T-helper 2 cell treated with Interferon-gamma antibody and Interleukin-4, amounts not matched to agents 100 ng/mL and 5 ng/mL, for 36 hours (primary cell): ENCODE measurements at regions not wholly inside any gene's neighbourhood (a gene's known extent, or its start where the extent isn't known, plus 50 kb on each side); places are given as distances from the start of the nearest gene placed in this dataset.
"Not testable (repeated sequence)": the region's sequence is repeated elsewhere in the genome, so short reads cannot be mapped to it uniquely, and the experiment has no call there.

Experiments
- intact Hi-C: fragments of 100-400 bp; cut with micrococcal nuclease; formaldehyde crosslinking; loops from one replicate; pipeline ENCODE4 v1.15.1; 2023

- intact Hi-C loops, result no loop called here
Observed at GRCh38 chr6:165173484-165173883, 135.9 kb downstream of the C6orf118 start.

DNA sequence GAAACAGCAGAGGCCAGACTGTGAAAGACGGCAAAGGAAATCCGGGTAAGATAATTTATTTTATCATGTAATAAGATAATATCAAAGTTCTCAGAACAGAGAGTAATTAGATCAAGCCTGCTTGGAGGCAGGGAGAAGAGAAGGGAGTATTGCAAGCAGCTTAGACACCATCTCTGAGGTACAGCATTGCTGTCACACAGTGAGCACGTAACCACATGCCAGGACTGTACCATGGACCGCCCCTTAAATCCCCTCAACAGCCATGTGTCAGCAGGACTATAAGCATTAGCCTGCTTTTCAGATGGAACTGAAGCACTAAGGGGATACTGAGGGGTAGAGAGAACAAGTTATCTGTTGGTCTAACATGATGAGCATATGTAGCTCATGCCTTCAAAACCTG lies 141.5 kb downstream of the C6orf118 start:
- intact Hi-C loops, result no loop called here

DNA sequence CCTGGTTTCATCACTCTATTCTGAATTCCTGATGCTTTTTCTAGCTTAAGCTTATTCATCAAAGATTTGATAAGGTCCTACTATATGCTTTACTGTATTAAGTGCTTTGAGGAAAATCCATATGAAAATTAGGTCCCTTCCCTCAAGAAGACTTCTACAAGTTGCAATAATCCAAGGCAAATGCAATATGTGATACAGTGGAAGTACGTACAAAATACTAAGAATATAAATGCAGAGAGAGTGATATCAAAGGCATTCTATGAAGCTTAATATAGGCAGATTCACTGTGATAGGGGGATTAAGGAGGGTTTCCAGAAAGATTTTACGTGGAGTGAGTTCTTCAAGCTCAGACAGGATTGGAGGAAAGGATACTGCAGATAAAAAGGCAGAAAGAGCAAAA lies 142.1 kb downstream of the C6orf118 start:
- intact Hi-C loops, result no loop called here

DNA sequence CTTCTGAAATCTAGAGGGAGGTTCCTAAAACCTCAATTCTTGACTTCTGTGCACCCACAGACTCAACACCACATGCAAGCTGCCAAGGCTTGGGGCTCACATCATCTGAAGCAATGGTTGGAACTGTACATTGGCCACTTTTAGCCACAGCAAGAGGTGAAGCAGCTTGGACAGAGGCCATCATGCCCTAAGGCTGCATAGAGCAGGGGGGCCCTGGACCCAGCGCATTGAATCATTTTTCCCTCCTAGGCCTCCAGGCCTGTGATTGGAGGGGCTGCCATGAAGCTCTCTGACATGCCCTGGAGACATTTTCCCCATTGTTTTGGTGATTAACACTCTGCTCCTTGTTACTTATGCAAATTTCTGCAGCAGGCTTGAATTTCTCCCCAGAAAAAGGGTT lies 145.9 kb downstream of the C6orf118 start:
- intact Hi-C loops, result no loop called here

GRCh38 chr6:165159460-165159859 lies 149.9 kb downstream of the C6orf118 start:
- intact Hi-C loops, result no loop called here

DNA sequence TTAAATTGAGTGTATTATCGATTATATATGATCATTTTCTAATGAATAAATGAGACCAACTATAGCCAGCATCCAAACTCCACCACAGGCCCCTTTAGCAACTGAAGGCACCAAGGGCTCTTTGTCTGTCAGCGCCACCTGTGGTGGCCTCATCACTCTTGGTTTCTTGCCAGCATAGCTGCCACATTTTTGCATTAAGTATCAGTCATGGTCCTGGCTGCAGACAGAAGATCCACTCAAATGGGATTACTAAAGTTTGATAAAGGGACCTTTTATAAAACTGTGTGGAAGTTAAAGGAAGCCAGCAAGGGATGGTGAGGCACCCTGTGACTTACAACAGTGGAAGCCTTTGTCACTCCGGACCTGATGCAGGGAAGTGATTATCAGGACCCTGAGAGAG lies 162.9 kb downstream of the C6orf118 start:
- intact Hi-C loops, result no loop called here

GRCh38 chr6:165135889-165136288 lies 173.5 kb downstream of the C6orf118 start:
- intact Hi-C loops, result no loop called here

GRCh38 chr6:165129086-165129485 lies 180.3 kb downstream of the C6orf118 start:
- intact Hi-C loops, result no loop called here

- intact Hi-C loops, result not testable (repeated sequence)
Observed at GRCh38 chr6:165127743-165128142, 181.7 kb downstream of the C6orf118 start.

GRCh38 chr6:165124681-165125080 lies 184.7 kb downstream of the C6orf118 start:
- intact Hi-C loops, result not testable (repeated sequence)

DNA sequence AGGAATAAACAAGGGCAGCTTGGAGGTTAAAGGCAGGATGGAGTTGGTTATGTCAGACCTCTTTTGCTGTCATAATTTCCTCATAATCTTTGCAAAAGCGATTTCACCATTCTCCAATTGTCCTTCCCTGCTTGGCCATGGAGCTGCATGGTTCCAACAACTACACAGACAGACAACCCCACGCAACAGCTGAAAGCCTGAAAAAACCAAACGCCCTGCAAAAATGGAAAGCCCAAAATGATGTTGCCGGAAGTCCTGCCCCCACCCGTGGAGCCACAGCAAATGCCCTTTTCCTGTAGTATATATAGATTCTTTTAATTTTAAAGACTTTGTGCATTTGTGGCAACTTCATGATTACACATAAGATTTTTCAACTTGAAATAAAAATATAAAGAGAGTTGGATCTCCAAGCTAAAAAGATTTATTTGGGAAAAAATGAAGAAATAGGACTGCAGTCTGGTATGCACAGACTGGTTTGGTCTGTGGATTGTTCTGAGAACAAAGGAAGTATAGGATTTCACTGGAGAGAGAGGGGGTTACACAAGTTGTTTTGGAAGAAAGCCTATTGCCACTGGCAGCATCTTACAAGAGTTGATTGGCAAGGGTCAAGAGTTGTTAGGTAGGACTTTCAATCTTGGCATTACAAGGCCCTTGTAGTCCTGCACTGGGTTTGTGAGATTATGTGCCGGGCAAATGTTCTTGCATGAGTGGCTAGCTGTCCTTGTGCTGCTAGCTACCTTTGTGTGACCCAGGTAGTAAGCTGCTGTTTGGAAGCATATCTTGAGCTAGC lies 190.0 kb downstream of the C6orf118 start:
- intact Hi-C loops, result no loop called here

GRCh38 chr6:165118736-165119135 lies 190.7 kb downstream of the C6orf118 start:
- intact Hi-C loops, result no loop called here

DNA sequence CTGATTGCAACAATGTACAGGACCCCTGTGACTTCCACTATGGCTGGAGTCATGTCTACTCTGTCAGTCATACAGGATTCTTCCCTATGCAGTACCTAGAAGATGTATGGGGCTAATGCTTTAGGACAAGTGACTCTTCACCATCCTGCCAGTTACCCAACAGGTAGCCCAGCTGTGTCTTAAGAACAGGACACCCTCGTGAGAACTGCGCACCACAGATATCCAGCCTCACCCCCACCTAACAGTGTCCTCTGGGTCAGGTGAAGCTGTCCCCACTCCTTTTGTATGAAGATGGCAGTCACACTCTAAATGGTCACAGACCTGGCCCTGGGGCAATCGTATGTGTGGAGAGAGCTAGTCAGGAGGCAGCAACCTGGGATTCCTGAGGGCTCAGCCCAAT lies 191.6 kb downstream of the C6orf118 start:
- intact Hi-C loops, result no loop called here

DNA sequence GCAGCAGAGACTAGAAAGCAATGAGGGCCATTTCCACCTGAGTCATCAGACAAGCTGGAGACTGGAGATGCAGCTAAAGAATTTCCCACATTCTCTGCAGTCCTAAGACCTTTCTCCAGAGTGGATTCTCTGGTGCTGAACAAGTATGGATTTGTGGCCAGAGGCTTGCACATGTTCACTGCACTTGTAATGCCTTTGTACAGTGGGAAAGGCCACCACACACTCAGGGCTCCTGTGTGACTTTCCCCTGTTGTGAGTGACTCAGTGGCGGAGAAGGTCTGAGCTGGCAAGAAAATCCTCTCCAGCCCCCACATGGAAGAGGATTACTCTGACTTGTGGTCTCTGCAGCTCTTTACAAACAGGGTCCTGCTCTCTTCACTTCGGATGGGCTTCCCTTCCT lies 192.3 kb downstream of the C6orf118 start:
- intact Hi-C loops, result no loop called here

GRCh38 chr6:165110860-165111259 lies 198.5 kb downstream of the C6orf118 start:
- intact Hi-C loops, result no loop called here

GRCh38 chr6:165109011-165109410 lies 200.4 kb downstream of the C6orf118 start:
- intact Hi-C loops, result no loop called here

GRCh38 chr6:165106261-165106660 lies 203.1 kb downstream of the C6orf118 start:
- intact Hi-C loops, result no loop called here

GRCh38 chr6:165098165-165098564 lies 211.2 kb downstream of the C6orf118 start:
- intact Hi-C loops, result no loop called here

DNA sequence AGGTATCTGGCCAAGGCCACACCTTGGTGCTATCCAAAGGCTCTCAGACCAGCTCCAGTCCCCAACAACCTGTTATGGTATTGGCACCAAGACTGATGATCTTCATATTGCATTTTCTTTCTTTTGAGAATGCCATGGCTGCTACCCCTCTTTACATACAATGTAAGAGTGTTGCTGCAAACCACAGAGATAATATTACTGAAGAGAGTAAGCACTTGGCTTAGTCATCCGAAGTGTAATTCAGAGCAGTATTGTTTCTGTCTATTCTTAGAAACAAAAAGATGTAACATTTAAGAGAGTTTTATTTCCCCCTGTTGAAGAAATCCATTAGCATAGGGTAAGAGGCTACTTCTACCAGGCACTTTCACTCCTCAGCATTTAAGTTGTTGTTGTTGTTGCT lies 212.5 kb downstream of the C6orf118 start:
- intact Hi-C loops, result no loop called here

DNA sequence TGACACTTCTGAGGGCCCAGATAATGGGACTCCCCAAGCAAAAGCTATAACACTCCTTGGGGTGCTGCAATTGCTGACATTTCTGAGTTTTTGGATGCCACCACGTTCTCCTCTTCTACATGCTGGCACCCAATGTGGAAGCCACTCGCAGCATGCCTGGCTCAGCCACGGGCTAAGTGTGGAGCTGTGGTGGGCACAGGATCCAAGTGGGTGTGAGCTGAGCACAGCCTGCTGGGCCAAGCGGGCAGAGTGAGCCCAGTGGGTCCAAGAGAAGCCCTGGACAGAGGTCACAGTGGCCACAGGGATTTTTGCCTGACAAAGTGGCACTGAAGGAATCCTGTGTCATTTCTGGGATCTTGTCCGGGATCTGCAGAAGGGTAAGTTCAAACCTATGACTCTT lies 213.2 kb downstream of the C6orf118 start:
- intact Hi-C loops, result no loop called here

- intact Hi-C loops, result no loop called here
Observed at GRCh38 chr6:165092881-165093595, 216.4 kb downstream of the C6orf118 start.

DNA sequence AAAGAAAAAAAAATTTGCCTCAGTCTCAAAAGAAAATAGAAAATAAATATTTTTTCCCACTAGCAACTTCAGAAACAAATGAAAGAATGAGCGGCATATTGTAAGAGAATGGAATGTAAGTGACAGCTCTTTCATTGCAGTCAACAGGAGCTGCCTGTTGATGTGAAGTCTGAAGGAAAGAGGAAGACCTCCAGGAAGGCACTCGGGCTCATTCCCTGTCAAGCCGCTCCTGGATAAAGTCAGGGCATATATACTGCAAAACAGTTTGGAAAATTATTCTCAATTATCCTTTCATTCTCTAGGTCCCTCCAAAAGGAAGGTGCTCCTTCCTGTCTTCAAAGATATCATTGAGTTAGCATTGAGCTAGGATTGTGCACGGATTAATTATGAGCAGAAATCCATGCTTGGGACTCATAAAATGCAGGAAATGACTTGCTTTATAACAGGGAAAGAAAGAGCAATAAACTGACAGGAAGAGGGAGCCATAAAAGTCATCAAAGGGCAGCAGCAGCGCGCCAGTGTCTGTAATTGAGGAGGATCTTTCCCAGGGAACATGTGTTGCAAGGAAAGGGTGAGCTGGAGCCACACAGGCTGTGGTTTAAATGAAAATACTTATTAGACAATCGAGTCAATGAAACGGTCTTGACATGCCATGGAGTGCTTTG lies 218.2 kb downstream of the C6orf118 start:
- intact Hi-C loops, result no loop called here
